NOMO-1 treated with dmso at 0.1 percent for 144 hours (cell line): ENCODE measurements at regions not wholly inside any gene's neighbourhood (a gene's known extent, or its start where the extent isn't known, plus 50 kb on each side); places are given as distances from the start of the nearest gene placed in this dataset.
A peak's percentile ranks its signal among the peaks of the same experiment; 100 is the strongest.
"Not testable (repeated sequence)": the region's sequence is repeated elsewhere in the genome, so short reads cannot be mapped to it uniquely, and the experiment has no call there.

Experiments
- DNase-seq: peaks from one replicate; lab custom pipeline; 2025; ENCODE audit not compliant: unreplicated experiment; lab: John Stamatoyannopoulos, UW

GRCh38 chr21:35510957-35511695, 462.0 kb upstream of the RUNX1 start:
- DNase-seq = no peak

- no peak for DNase-seq
Measured at GRCh38 chr21:35510294-35510693, 461.2 kb upstream of the RUNX1 start.

- peak; percentile 68 for DNase-seq
Measured at GRCh38 chr21:35509001-35509704, 460.1 kb upstream of the RUNX1 start.

- peak; percentile 92 for DNase-seq
Measured at GRCh38 chr21:35508139-35508888, 459.2 kb upstream of the RUNX1 start.

- DNase-seq = no peak
Measured at GRCh38 chr21:35507181-35507759, 458.2 kb upstream of the RUNX1 start.

- no peak for DNase-seq
Measured at GRCh38 chr21:35506771-35507170, 457.7 kb upstream of the RUNX1 start.

- DNase-seq = no peak
Measured at GRCh38 chr21:35506352-35506751, 457.2 kb upstream of the RUNX1 start.

GRCh38 chr21:35504951-35505466, 455.9 kb upstream of the RUNX1 start:
- DNase-seq = no peak

GRCh38 chr21:35504277-35504676, 455.2 kb upstream of the RUNX1 start:
- no peak for DNase-seq

GRCh38 chr21:35503671-35504070, 454.6 kb upstream of the RUNX1 start:
- no peak for DNase-seq

GRCh38 chr21:35502821-35503220, 453.7 kb upstream of the RUNX1 start:
- DNase-seq = no peak

- not testable (repeated sequence) for DNase-seq
Measured at GRCh38 chr21:35497522-35497921, 448.4 kb upstream of the RUNX1 start.

GRCh38 chr21:35491920-35492678, 443.0 kb upstream of the RUNX1 start:
- DNase-seq = peak; percentile 8

- no peak for DNase-seq
Measured at GRCh38 chr21:35491114-35491513, 442.0 kb upstream of the RUNX1 start.

- no peak for DNase-seq
Measured at GRCh38 chr21:35489389-35489980, 440.4 kb upstream of the RUNX1 start.

- no peak for DNase-seq
Measured at GRCh38 chr21:35488946-35489345, 439.8 kb upstream of the RUNX1 start.

- no peak for DNase-seq
Measured at GRCh38 chr21:35485364-35485763, 436.3 kb upstream of the RUNX1 start.

GRCh38 chr21:35484851-35485250, 435.7 kb upstream of the RUNX1 start:
- DNase-seq = no peak

- no peak for DNase-seq
Measured at GRCh38 chr21:35484032-35484431, 434.9 kb upstream of the RUNX1 start.
